Fibroblast of lung (primary cell): ENCODE measurements at regions not wholly inside any gene's neighbourhood (a gene's known extent, or its start where the extent isn't known, plus 50 kb on each side); places are given as distances from the start of the nearest gene placed in this dataset.

Source experiments
- DNase-seq, 2 donors: peaks; one replicate each; pipeline versions ENCODE4 v3.0.0 to v3.0.0-alpha.2; 2010; ENCODE audit warnings: low read depth in 2 of 2
- H2AFZ ChIP-seq: 2 replicates; pipeline ENCODE4 v1.5.1; 2012; ENCODE audit warnings: low read length, control low read depth, inconsistent platforms
- H3K27ac ChIP-seq: 2 replicates; pipeline ENCODE4 v1.5.1; 2011; ENCODE audit warnings: low read length, control low read depth; ENCODE audit not compliant: insufficient read depth
- H3K27me3 ChIP-seq: 2 replicates; pipeline ENCODE4 v1.5.1; 2011; ENCODE audit warnings: mild to moderate bottlenecking, low read length; ENCODE audit not compliant: control insufficient read depth, insufficient read depth
- H3K36me3 ChIP-seq: 2 replicates; pipeline ENCODE4 v1.5.1; 2011; ENCODE audit warnings: low read length; ENCODE audit not compliant: control insufficient read depth, insufficient read depth
- H3K4me1 ChIP-seq: 2 replicates; pipeline ENCODE4 v1.5.1; 2011; ENCODE audit warnings: low read length; ENCODE audit not compliant: control insufficient read depth, insufficient read depth; ENCODE audit errors: extremely low read depth
- H3K4me2 ChIP-seq: 2 replicates; pipeline ENCODE4 v1.5.1; 2011; ENCODE audit warnings: low read length, control low read depth; ENCODE audit not compliant: insufficient read depth; ENCODE audit errors: extremely low read depth
- H3K4me3 ChIP-seq, 4 experiments: fragments of 200-600 bp in 1 of 4; sonication (generic) in 1 of 4; replicated peaks in 1 of 4; 2 replicates each; pipeline ENCODE4 v1.5.1; 2011 to 2016; ENCODE audit warnings: low read length in 4 of 4, low read depth in 3 of 4, mild to moderate bottlenecking in 3 of 4, control low read depth in 2 of 4, inconsistent platforms in 1 of 4, mixed read lengths in 1 of 4; ENCODE audit not compliant: insufficient read depth in 1 of 4; ENCODE audit errors: control extremely low read depth in 1 of 4
- H3K79me2 ChIP-seq: 2 replicates; pipeline ENCODE4 v1.5.1; 2012; ENCODE audit warnings: mild to moderate bottlenecking, low read length, inconsistent platforms; ENCODE audit not compliant: control insufficient read depth, insufficient read depth
- H3K9ac ChIP-seq: 2 replicates; pipeline ENCODE4 v1.5.1; 2011; ENCODE audit warnings: mild to moderate bottlenecking, low read length, control low read depth; ENCODE audit not compliant: insufficient read depth
- H3K9me3 ChIP-seq: 2 replicates; pipeline ENCODE4 v1.5.1; 2012; ENCODE audit warnings: low read depth, low read length; ENCODE audit not compliant: control insufficient read depth, insufficient read depth
- H4K20me1 ChIP-seq: 2 replicates; pipeline ENCODE4 v1.5.1; 2011; ENCODE audit warnings: low read length; ENCODE audit not compliant: control insufficient read depth, insufficient read depth; ENCODE audit errors: extremely low read depth
- CTCF ChIP-seq, 2 donors: IDR thresholded peaks in 1 of 2; conservative IDR thresholded peaks in 1 of 2; 1 replicate in 1 of 2; 2 replicates in 1 of 2; pipeline ENCODE4 v1.5.1; 2011 to 2012; ENCODE audit warnings: low read length in 2 of 2, control low read depth in 1 of 2, inconsistent platforms in 1 of 2, low read depth in 1 of 2, mild to moderate bottlenecking in 1 of 2
- EZH2 ChIP-seq: IDR thresholded peaks from 2 replicates; pipeline ENCODE4 v1.5.1; 2012; ENCODE audit warnings: low read length, control low read depth, mild to moderate bottlenecking; ENCODE audit errors: missing control alignments

- H2AFZ ChIP-seq: no peak overlapping the region
- no peak overlapping the region for H3K9ac ChIP-seq
- no peaks in the 10 kb centered on the region for H3K9me3 ChIP-seq
- no peak for DNase-seq
- no peaks in the 10 kb centered on the region for H3K27me3 ChIP-seq
- H4K20me1 ChIP-seq: no peaks in the 10 kb centered on the region
- TF ChIP-seq EZH2 (no peak), CTCF (conservative IDR thresholded peaks at IDR 0.05 in 1 of 2, IDR thresholded peaks at IDR 0.05 in 1 of 2; ENCODE audit: low read depth in 1 of 2, low read length in 2 of 2) (no peak)
- no peak overlapping the region for H3K4me3 ChIP-seq
- H3K79me2 ChIP-seq: no peaks in the 10 kb centered on the region
- no peak overlapping the region for H3K4me2 ChIP-seq
- no peaks in the 10 kb centered on the region for H3K36me3 ChIP-seq
- H3K27ac ChIP-seq: no peak overlapping the region
- H3K4me1 ChIP-seq: no peaks in the 10 kb centered on the region
These were observed 461.3 kb upstream of the TECRL start for GRCh38 chr4:64870558-64870957.

GRCh38 chr4:64857815-64858214, 448.6 kb upstream of the TECRL start:
- Histone ChIP-seq H3K9ac (no peak overlapping the region), H3K79me2 (no peaks in the 10 kb centered on the region), H3K4me2 (no peak overlapping the region), H2AFZ (no peak overlapping the region), H3K9me3 (no peaks in the 10 kb centered on the region), H3K4me3 (no peak overlapping the region), H3K36me3 (no peaks in the 10 kb centered on the region), H3K27me3 (no peaks in the 10 kb centered on the region), H3K4me1 (no peaks in the 10 kb centered on the region), H4K20me1 (no peaks in the 10 kb centered on the region), H3K27ac (no peak overlapping the region)
- TF ChIP-seq EZH2 (no peak), CTCF (conservative IDR thresholded peaks at IDR 0.05 in 1 of 2, IDR thresholded peaks at IDR 0.05 in 1 of 2; ENCODE audit: low read depth in 1 of 2, low read length in 2 of 2) (no peak)
- DNase-seq: no peak

GRCh38 chr4:64857198-64857597, 447.9 kb upstream of the TECRL start:
- no peaks in the 10 kb centered on the region for H3K4me1 ChIP-seq

More at GRCh38 chr4:64857198-64857597, 447.9 kb upstream of the TECRL start:
- Histone ChIP-seq H3K79me2 (no peaks in the 10 kb centered on the region), H3K4me2 (no peak overlapping the region), H3K36me3 (no peaks in the 10 kb centered on the region), H3K9me3 (no peaks in the 10 kb centered on the region), H3K4me3 (no peak overlapping the region), H3K9ac (no peak overlapping the region), H3K27me3 (no peaks in the 10 kb centered on the region), H2AFZ (no peak overlapping the region), H4K20me1 (no peaks in the 10 kb centered on the region), H3K27ac (no peak overlapping the region)
- TF ChIP-seq EZH2 (no peak), CTCF (conservative IDR thresholded peaks at IDR 0.05 in 1 of 2, IDR thresholded peaks at IDR 0.05 in 1 of 2; ENCODE audit: low read depth in 1 of 2, low read length in 2 of 2) (no peak)
- peak in 1 of 2 donors; percentile 59 for DNase-seq
